GM10266 (cell line): ENCODE measurements at regions not wholly inside any gene's neighbourhood (a gene's known extent, or its start where the extent isn't known, plus 50 kb on each side); places are given as distances from the start of the nearest gene placed in this dataset.

Experiments used
- DNase-seq: peaks from one replicate; pipeline ENCODE4 v3.0.0; 2012; ENCODE audit errors: extremely low spot score
- CTCF ChIP-seq: IDR thresholded peaks from 2 replicates; pipeline ENCODE4 v1.5.1; 2012; ENCODE audit warnings: mild to moderate bottlenecking, low read depth; ENCODE audit not compliant: control insufficient read depth, insufficient read depth; ENCODE audit errors: missing control alignments

- DNase-seq, result no peak
- TF ChIP-seq CTCF, result no peak
Observed at GRCh38 chr18:40061086-40061485, 1893.9 kb upstream of the PIK3C3 start.

- no peak for DNase-seq
- no peak for TF ChIP-seq CTCF
Observed at GRCh38 chr18:40060562-40060961, 1894.5 kb upstream of the PIK3C3 start.

GRCh38 chr18:40058811-40059570 is 1896.0 kb upstream of the PIK3C3 start:
- DNase-seq, result no peak
- TF ChIP-seq CTCF, result no peak

DNA sequence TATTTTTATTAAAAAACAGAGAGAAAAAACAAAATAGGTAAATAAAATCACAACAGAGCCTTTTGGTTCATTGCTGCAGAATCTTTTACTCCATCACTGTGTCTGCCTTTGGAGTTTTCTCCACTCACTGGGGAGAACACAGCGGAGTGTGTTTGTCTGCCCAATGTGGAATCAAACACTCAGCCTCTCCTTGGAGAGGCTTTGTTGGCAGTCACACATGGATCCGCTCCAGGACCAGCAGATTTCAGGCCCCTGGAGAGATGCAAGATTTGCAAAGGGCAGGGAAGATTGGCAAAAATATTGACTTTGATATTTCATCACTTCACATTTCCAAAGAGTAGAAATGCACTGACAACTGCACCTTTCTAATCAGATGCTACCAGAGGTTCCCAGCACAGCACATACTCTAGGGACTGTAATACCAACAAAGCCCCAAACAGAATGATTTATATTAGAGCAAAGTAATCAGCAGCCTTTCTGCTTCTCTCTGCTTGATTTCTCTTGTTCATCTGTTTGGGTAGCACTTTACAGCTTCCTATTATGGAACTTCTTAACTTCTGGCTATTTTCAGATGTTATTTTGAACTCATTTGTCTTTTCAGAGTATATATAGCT is 1898.8 kb upstream of the PIK3C3 start:
- TF ChIP-seq CTCF, result no peak

DNA sequence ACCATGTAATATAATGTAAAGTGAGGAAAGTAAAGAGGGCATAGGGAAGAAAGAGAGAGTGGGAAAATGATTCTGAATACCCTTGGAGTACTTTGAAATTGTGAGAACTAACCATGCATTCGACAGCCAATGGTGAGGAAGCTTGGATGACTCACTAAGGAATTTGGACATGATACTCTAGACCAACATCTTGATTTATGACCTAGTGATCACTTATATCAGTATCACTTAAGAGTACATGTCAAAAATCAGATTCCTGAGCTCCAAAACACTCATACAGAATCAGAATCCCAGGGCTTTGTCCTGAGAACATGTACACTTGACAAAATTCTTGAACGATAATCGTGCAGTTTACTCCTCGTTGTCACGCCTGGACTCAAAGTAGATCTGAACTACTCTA is 1899.8 kb upstream of the PIK3C3 start:
- DNase-seq, result no peak
- no peak for TF ChIP-seq CTCF

More for the DNA sequence above, 1898.8 kb upstream of the PIK3C3 start:
- no peak for DNase-seq

DNA sequence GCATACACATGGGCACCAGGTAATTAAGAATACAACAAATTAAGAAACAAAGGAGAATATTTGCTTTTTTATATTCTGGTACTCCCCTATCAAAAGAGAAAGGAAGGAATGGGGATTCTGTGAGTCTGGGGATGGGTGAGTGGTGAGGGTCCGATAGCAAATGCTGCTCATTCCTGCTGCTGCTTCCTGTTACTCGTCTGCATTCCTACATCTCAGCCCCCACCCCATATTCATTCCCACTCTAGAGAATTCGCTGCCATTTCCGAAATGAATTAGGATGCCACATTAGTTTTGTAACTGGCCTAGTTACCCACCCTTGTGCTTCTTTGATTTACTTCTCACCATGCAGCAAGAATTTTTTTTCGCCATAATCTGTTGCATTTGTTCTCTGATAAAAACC is 1905.3 kb upstream of the PIK3C3 start:
- no peak for DNase-seq
- no peak for TF ChIP-seq CTCF

DNA sequence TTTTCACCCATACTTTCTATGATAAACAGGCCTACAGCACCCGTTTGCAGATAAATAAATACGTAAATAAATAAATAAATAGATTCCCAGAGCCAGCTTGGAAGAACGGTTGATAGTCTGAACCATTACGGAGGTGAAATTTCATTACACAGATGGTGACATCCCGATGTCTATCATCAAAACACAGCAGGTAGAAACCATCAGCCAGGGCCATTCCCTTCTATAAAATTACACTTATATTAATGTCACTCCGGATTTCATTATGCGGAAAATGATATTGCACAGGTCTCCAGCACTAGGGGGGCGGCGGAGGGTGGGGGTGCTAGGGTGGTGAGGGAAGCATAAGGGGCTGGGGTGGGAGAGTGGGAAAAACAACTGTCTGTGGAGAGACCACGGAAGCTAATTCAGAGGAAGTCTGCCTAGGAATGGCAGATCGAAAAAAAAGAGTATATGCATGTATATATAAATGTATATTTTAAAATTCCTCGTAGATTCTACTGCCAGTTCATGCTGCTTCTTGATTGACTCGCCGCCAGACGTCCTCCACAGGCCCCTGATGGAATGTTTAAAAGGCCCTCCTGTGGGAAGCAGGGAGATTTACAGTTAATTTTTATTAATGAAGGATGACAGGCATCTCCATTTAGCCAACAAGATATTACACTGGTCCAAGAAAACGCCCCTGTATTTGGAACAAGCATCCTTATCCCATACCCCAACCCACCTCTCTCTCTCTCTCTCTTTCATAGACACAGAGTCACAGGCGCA is 1906.0 kb upstream of the PIK3C3 start:
- no peak for DNase-seq
- no peak for TF ChIP-seq CTCF
